Ascending aorta (tissue), 2 donors: ENCODE measurements at regions not wholly inside any gene's neighbourhood (a gene's known extent, or its start where the extent isn't known, plus 50 kb on each side); places are given as distances from the start of the nearest gene placed in this dataset.

Source experiments
- DNase-seq, 2 donors: peaks; one replicate each; pipeline ENCODE4 v3.0.0-alpha.2; 2019; ENCODE audit warnings: low spot score in 2 of 2
- H3K27ac ChIP-seq, 2 donors: fragments of 200-600 bp; sonication (generic); one replicate each; pipeline ENCODE4 v1.5.1; 2016 to 2017; ENCODE audit warnings: mild to moderate bottlenecking in 1 of 2
- H3K27me3 ChIP-seq: fragments of 200-600 bp; sonication (generic); one replicate; pipeline ENCODE4 v1.5.1; 2017
- H3K36me3 ChIP-seq, 2 donors: fragments of 200-600 bp; sonication (generic); one replicate each; pipeline ENCODE4 v1.5.1; 2016
- H3K4me1 ChIP-seq, 2 donors: fragments of 200-600 bp; sonication (generic); one replicate each; pipeline ENCODE4 v1.5.1; 2016 to 2017; ENCODE audit warnings: mild to moderate bottlenecking in 1 of 2
- H3K4me3 ChIP-seq, 2 donors: fragments of 200-600 bp; sonication (generic); one replicate each; pipeline ENCODE4 v1.5.1; 2016 to 2017; ENCODE audit warnings: mild to moderate bottlenecking in 1 of 2
- H3K9me3 ChIP-seq, 2 donors: fragments of 200-600 bp; sonication (generic); one replicate each; pipeline ENCODE4 v1.5.1; 2016
- CTCF ChIP-seq, 3 experiments: fragments of 200-600 bp in 2 of 3; fragments of 450-650 bp in 1 of 3; sonication (generic) in 2 of 3; IDR thresholded peaks; one replicate each; pipeline ENCODE4 v1.5.1; 2016 to 2019; ENCODE audit warnings: antibody characterized with exemption in 3 of 3, mild to moderate bottlenecking in 1 of 3, moderate library complexity in 1 of 3
- intact Hi-C: fragments of 100-400 bp; cut with DNase I; formaldehyde crosslinking; loops from one replicate; pipeline ENCODE4 v1.15.1; 2023

GRCh38 chr11:110377434-110377833 lies 52.3 kb upstream of the FDX1 start:
- Histone ChIP-seq H3K36me3 (no peaks in the 10 kb centered on the region), H3K4me1 (peaks cover 0 to 6% of the 10 kb centered on the region in 2 donors), H3K9me3 (no peaks in the 10 kb centered on the region), H3K27ac (peak overlapping the region in 1 of 2 donors; percentile 29), H3K27me3 (no peaks in the 10 kb centered on the region), H3K4me3 (no peak overlapping the region)
- no peak for DNase-seq
- no peak for TF ChIP-seq CTCF (IDR thresholded peaks at IDR 0.05)
- intact Hi-C loops = loop anchor here (2.0 to 5.0 kb wide), 4 partner anchors 51 to 430 kb away; partner anchors contain the start of genes FDX1, RDX and ZC3H12C

- no peak for DNase-seq
- Histone ChIP-seq H3K27ac (no peak overlapping the region), H3K4me1 (peaks cover 0 to 2% of the 10 kb centered on the region in 2 donors), H3K9me3 (no peaks in the 10 kb centered on the region), H3K36me3 (no peaks in the 10 kb centered on the region), H3K27me3 (no peaks in the 10 kb centered on the region), H3K4me3 (no peak overlapping the region)
- intact Hi-C loops = loop anchor here (5.0 kb wide), 3 partner anchors 82 to 432 kb away; partner anchors contain the start of genes RDX and ZC3H12C
- no peak for TF ChIP-seq CTCF (IDR thresholded peaks at IDR 0.05)
Observed at GRCh38 chr11:110379261-110379660, 50.5 kb upstream of the FDX1 start.

- Histone ChIP-seq H3K36me3 (no peaks in the 10 kb centered on the region), H3K9me3 (no peaks in the 10 kb centered on the region), H3K27me3 (no peaks in the 10 kb centered on the region), H3K27ac (no peak overlapping the region), H3K4me3 (no peak overlapping the region), H3K4me1 (peaks cover 0 to 2% of the 10 kb centered on the region in 2 donors)
- TF ChIP-seq CTCF (IDR thresholded peaks at IDR 0.05) = no peak
- intact Hi-C loops = loop anchor here (5.0 kb wide), 3 partner anchors 83 to 433 kb away; partner anchors contain the start of genes RDX and ZC3H12C
- DNase-seq = no peak
Observed at GRCh38 chr11:110379936-110380335, 49.8 kb upstream of the FDX1 start.
